DND-41 (cell line): ENCODE measurements at regions not wholly inside any gene's neighbourhood (a gene's known extent, or its start where the extent isn't known, plus 50 kb on each side); places are given as distances from the start of the nearest gene placed in this dataset.

Experiments
- ATAC-seq: fragments of 200-7000 bp; cut with Tn5 transposase; 3 replicates; pipeline ENCODE4 v1.9.1; 2021; ENCODE audit warnings: low read depth; ENCODE audit not compliant: insufficient read depth
- DNase-seq: peaks from one replicate; pipeline ENCODE4 v3.0.0-alpha.2; 2020
- H2AFZ ChIP-seq: 2 replicates; pipeline ENCODE4 v1.6.0; 2012; ENCODE audit warnings: low read depth, low read length
- H3K27ac ChIP-seq: 2 replicates; pipeline ENCODE4 v1.5.1; 2012; ENCODE audit warnings: low read length, inconsistent platforms
- H3K27me3 ChIP-seq: fragments of 200-600 bp; sonication (generic); 2 replicates; pipeline ENCODE4 v1.6.0; 2012; ENCODE audit warnings: low read length, mild to moderate bottlenecking, inconsistent platforms; ENCODE audit not compliant: insufficient read depth, poor library complexity
- H3K36me3 ChIP-seq: 2 replicates; pipeline ENCODE4 v1.5.1; 2012; ENCODE audit warnings: low read length, inconsistent platforms; ENCODE audit not compliant: insufficient read depth
- H3K4me1 ChIP-seq: 2 replicates; pipeline ENCODE4 v1.5.1; 2012; ENCODE audit warnings: mild to moderate bottlenecking, low read length; ENCODE audit not compliant: insufficient read depth
- H3K4me2 ChIP-seq: 2 replicates; pipeline ENCODE4 v1.6.0; 2012; ENCODE audit warnings: mild to moderate bottlenecking, moderate library complexity, low read length, inconsistent platforms; ENCODE audit not compliant: insufficient read depth
- H3K4me3 ChIP-seq, 2 experiments: fragments of 200-600 bp in 1 of 2; shearing (Covaris generic) in 1 of 2; 2 replicates each; pipeline ENCODE4 v1.5.1; 2012 to 2016; ENCODE audit warnings: inconsistent platforms in 2 of 2, low read length in 2 of 2, mild to moderate bottlenecking in 2 of 2, low read depth in 1 of 2, moderate library complexity in 1 of 2
- H3K79me2 ChIP-seq: 2 replicates; pipeline ENCODE4 v1.6.0; 2012; ENCODE audit warnings: low read length, inconsistent platforms; ENCODE audit not compliant: insufficient read depth
- H3K9ac ChIP-seq: 2 replicates; pipeline ENCODE4 v1.6.0; 2012; ENCODE audit warnings: low read depth, mild to moderate bottlenecking, inconsistent platforms, low read length, moderate library complexity
- H3K9me3 ChIP-seq: 2 replicates; pipeline ENCODE4 v1.5.1; 2012; ENCODE audit warnings: low read length, moderate library complexity, mild to moderate bottlenecking, inconsistent platforms; ENCODE audit not compliant: insufficient read depth, severe bottlenecking
- H4K20me1 ChIP-seq: 2 replicates; pipeline ENCODE4 v1.6.0; 2012; ENCODE audit warnings: low read length; ENCODE audit not compliant: insufficient read depth
- CTCF ChIP-seq: IDR thresholded peaks from 2 replicates; pipeline ENCODE4 v1.5.1; 2012; ENCODE audit warnings: borderline replicate concordance, low read length, moderate library complexity, mild to moderate bottlenecking; ENCODE audit not compliant: poor library complexity, severe bottlenecking; ENCODE audit errors: extremely low read depth
- EZH2 ChIP-seq: IDR thresholded peaks from 3 replicates; pipeline ENCODE4 v1.6.1; 2012; ENCODE audit warnings: borderline replicate concordance, low read depth, mild to moderate bottlenecking, moderate library complexity, low read length, inconsistent platforms; ENCODE audit not compliant: severe bottlenecking

DNA sequence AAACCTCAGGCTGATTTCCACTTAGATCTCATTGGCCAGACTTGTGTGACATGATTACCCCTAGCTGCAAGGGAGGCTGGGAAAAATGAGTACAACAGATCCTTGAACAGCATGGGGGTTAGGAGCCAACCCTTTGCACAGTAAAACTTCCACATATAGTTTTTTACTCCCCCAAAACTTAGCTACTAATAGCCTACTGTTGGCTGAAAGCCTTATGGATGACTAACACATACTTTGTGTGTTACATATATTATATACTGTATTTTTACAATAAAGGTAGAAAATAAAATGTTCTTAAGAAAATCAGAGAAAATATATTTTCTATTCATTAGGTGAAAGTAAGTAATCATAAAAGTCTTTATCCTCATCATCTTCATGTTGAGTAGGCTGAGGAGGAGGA lies 217.4 kb downstream of the NMUR2 start:
- Histone ChIP-seq H3K4me2 (no peak overlapping the region), H3K4me1 (no peaks in the 10 kb centered on the region), H2AFZ (no peak overlapping the region), H3K4me3 (no peak overlapping the region), H3K36me3 (no peaks in the 10 kb centered on the region), H3K27ac (no peak overlapping the region), H3K27me3 (peaks cover 3% of the 10 kb centered on the region), H3K9ac (no peak overlapping the region), H4K20me1 (no peaks in the 10 kb centered on the region), H3K9me3 (no peaks in the 10 kb centered on the region), H3K79me2 (no peaks in the 10 kb centered on the region)
- TF ChIP-seq CTCF (no peak), EZH2 (no peak)
- DNase-seq, result no peak
- ATAC-seq, result no peak

DNA sequence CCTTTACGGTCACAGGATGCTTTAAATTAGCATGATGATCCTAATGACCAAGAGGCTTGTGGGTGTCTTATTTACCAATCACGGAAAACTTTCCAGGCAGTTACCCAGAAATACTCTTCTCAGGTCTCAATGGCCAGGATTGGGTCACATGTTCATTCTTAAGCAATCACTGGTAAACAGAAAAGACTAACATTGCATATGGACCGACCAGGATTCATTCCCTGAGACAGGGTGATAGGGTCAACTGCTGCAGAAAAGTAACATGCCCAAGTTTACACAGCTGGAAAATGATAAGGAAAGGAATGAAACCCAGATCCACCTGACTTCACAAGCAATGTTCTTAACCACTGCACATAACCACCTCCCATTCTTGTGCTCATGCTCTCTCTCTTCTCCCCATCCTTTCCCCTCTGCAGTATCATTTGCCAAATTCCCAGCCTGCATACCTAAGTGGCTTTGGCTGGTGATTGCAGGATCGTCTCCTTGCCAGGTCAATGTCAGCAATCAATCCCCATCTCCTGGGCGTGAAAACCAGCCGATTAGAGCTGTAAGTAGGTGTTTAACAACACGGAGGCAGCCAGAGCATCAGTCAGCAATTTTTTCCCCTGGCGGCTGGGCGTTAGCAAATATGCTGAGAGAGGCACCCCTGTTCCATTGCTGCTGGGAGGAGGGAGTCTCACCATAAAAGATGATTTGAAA lies 219.4 kb downstream of the NMUR2 start:
- Histone ChIP-seq H3K4me1 (no peaks in the 10 kb centered on the region), H3K9ac (no peak overlapping the region), H3K79me2 (no peaks in the 10 kb centered on the region), H3K4me3 (no peak overlapping the region), H3K9me3 (no peaks in the 10 kb centered on the region), H3K27me3 (peaks cover 3% of the 10 kb centered on the region), H4K20me1 (no peaks in the 10 kb centered on the region), H2AFZ (no peak overlapping the region), H3K36me3 (no peaks in the 10 kb centered on the region), H3K4me2 (no peak overlapping the region), H3K27ac (no peak overlapping the region)
- TF ChIP-seq CTCF (no peak), EZH2 (no peak)
- ATAC-seq, result no peak
- no peak for DNase-seq

- no peak for TF ChIP-seq EZH2
- no peak for TF ChIP-seq CTCF
- H3K27me3 ChIP-seq, result peaks cover 3% of the 10 kb centered on the region
- H3K4me3 ChIP-seq, result no peak overlapping the region
- ATAC-seq, result no peak
- H3K4me2 ChIP-seq, result no peak overlapping the region
- DNase-seq, result no peak
- H4K20me1 ChIP-seq, result no peaks in the 10 kb centered on the region
- no peaks in the 10 kb centered on the region for H3K4me1 ChIP-seq
- no peak overlapping the region for H3K27ac ChIP-seq
- H3K36me3 ChIP-seq, result no peaks in the 10 kb centered on the region
- no peaks in the 10 kb centered on the region for H3K9me3 ChIP-seq
- H2AFZ ChIP-seq, result no peak overlapping the region
- no peak overlapping the region for H3K9ac ChIP-seq
- H3K79me2 ChIP-seq, result no peaks in the 10 kb centered on the region
These were observed 220.8 kb downstream of the NMUR2 start for GRCh38 chr5:152184266-152184665.

DNA sequence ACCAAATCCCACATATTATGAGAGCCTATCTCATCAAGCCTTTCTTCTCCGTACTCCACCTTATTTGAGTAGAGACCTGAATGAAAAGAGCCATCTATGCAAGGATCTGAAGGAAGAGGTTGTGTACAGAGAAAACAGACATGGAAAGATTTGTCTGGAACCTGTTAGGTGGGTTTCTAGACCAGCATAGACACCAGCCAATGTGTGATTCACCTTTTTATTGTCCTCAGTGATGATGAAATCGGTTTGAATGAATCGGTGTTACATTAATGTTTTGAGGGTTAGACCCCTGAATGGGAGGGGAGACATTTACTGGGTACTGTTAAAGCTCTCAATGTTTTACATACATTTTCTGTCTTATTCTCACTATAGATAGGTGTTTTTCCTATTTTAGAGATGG lies 223.6 kb downstream of the NMUR2 start:
- no peaks in the 10 kb centered on the region for H3K27me3 ChIP-seq
- TF ChIP-seq EZH2 (no peak), CTCF (no peak)
- DNase-seq, result no peak
- H3K4me2 ChIP-seq, result no peak overlapping the region
- no peak overlapping the region for H3K27ac ChIP-seq
- H3K9me3 ChIP-seq, result no peaks in the 10 kb centered on the region
- H3K9ac ChIP-seq, result no peak overlapping the region
- H3K4me1 ChIP-seq, result no peaks in the 10 kb centered on the region
- ATAC-seq, result no peak
- H3K36me3 ChIP-seq, result no peaks in the 10 kb centered on the region
- no peaks in the 10 kb centered on the region for H4K20me1 ChIP-seq
- H3K79me2 ChIP-seq, result no peaks in the 10 kb centered on the region
- H2AFZ ChIP-seq, result no peak overlapping the region
- H3K4me3 ChIP-seq, result no peak overlapping the region
